KMS-11 (cell line): ENCODE measurements at regions not wholly inside any gene's neighbourhood (a gene's known extent, or its start where the extent isn't known, plus 50 kb on each side); places are given as distances from the start of the nearest gene placed in this dataset.

Experiments
- H2AFZ ChIP-seq: fragments of 200-600 bp; sonication (generic); 2 replicates; pipeline ENCODE4 v1.6.1; 2016; ENCODE audit warnings: antibody characterized with exemption, mixed run types, low read depth
- H3K27ac ChIP-seq: fragments of 200-600 bp; sonication (generic); 2 replicates; pipeline ENCODE4 v1.6.1; 2016; ENCODE audit warnings: mild to moderate bottlenecking, mixed run types
- H3K27me3 ChIP-seq: fragments of 200-600 bp; sonication (generic); 2 replicates; pipeline ENCODE4 v1.6.1; 2017; ENCODE audit warnings: mild to moderate bottlenecking, low read depth, mixed run types, moderate library complexity; ENCODE audit not compliant: insufficient read depth
- H3K36me3 ChIP-seq: fragments of 200-600 bp; sonication (generic); 2 replicates; pipeline ENCODE4 v1.6.1; 2017; ENCODE audit warnings: mild to moderate bottlenecking, mixed run types; ENCODE audit not compliant: insufficient read depth
- H3K4me1 ChIP-seq: fragments of 200-600 bp; sonication (generic); 2 replicates; pipeline ENCODE4 v1.6.1; 2016; ENCODE audit warnings: mild to moderate bottlenecking, low read depth, mixed run types; ENCODE audit not compliant: poor library complexity, severe bottlenecking
- H3K4me2 ChIP-seq: fragments of 200-600 bp; sonication (generic); 2 replicates; pipeline ENCODE4 v1.7.0; 2016; ENCODE audit warnings: mild to moderate bottlenecking, mixed run types
- H3K4me3 ChIP-seq: fragments of 200-600 bp; sonication (generic); IDR thresholded peaks from 2 replicates; pipeline ENCODE4 v1.6.1; 2017; ENCODE audit warnings: low read depth, low read length, mixed read lengths; ENCODE audit not compliant: insufficient read depth
- H3K79me2 ChIP-seq: fragments of 200-600 bp; sonication (generic); 2 replicates; pipeline ENCODE4 v1.6.1; 2016; ENCODE audit warnings: low read depth, mixed run types; ENCODE audit not compliant: insufficient read depth
- H3K9ac ChIP-seq: fragments of 200-600 bp; sonication (generic); 2 replicates; pipeline ENCODE4 v1.6.1; 2016; ENCODE audit warnings: mild to moderate bottlenecking, mixed run types
- H4K20me1 ChIP-seq: fragments of 200-600 bp; sonication (generic); 2 replicates; pipeline ENCODE4 v1.6.1; 2016; ENCODE audit warnings: mild to moderate bottlenecking, mixed run types; ENCODE audit not compliant: insufficient read depth
- CTCF ChIP-seq: fragments of 200-600 bp; sonication (generic); conservative IDR thresholded peaks from 2 replicates; pipeline ENCODE4 v1.6.1; 2017; ENCODE audit warnings: low read depth, mild to moderate bottlenecking, antibody characterized with exemption, low read length, moderate library complexity, mixed read lengths

GRCh38 chr12:43177276-43177675 is 374.7 kb downstream of the ADAMTS20 start:
- H4K20me1 ChIP-seq: no peaks in the 10 kb centered on the region
- H3K79me2 ChIP-seq: no peaks in the 10 kb centered on the region
- H3K27ac ChIP-seq: no peak overlapping the region
- H3K4me3 ChIP-seq: no peak overlapping the region
- H3K9ac ChIP-seq: no peak overlapping the region
- H3K27me3 ChIP-seq: no peaks in the 10 kb centered on the region
- TF ChIP-seq CTCF: no peak
- H3K4me1 ChIP-seq: no peaks in the 10 kb centered on the region
- no peaks in the 10 kb centered on the region for H3K36me3 ChIP-seq
- no peak overlapping the region for H3K4me2 ChIP-seq
- no peak overlapping the region for H2AFZ ChIP-seq

- H2AFZ ChIP-seq: no peak overlapping the region
- H4K20me1 ChIP-seq: no peaks in the 10 kb centered on the region
- no peaks in the 10 kb centered on the region for H3K27me3 ChIP-seq
- H3K36me3 ChIP-seq: no peaks in the 10 kb centered on the region
- H3K4me2 ChIP-seq: no peak overlapping the region
- no peaks in the 10 kb centered on the region for H3K79me2 ChIP-seq
- H3K9ac ChIP-seq: no peak overlapping the region
- TF ChIP-seq CTCF: no peak
- H3K27ac ChIP-seq: no peak overlapping the region
- no peak overlapping the region for H3K4me3 ChIP-seq
- no peaks in the 10 kb centered on the region for H3K4me1 ChIP-seq
These were observed 382.8 kb downstream of the ADAMTS20 start for GRCh38 chr12:43169115-43169681.

- Histone ChIP-seq H3K4me2 (no peak overlapping the region), H2AFZ (no peak overlapping the region), H3K27me3 (no peaks in the 10 kb centered on the region), H3K79me2 (no peaks in the 10 kb centered on the region), H3K4me1 (no peaks in the 10 kb centered on the region), H3K36me3 (no peaks in the 10 kb centered on the region), H3K27ac (no peak overlapping the region), H3K4me3 (no peak overlapping the region), H3K9ac (no peak overlapping the region), H4K20me1 (no peaks in the 10 kb centered on the region)
- TF ChIP-seq CTCF: no peak
These were observed 384.3 kb downstream of the ADAMTS20 start for GRCh38 chr12:43167691-43168090.

GRCh38 chr12:43165351-43165750 is 386.7 kb downstream of the ADAMTS20 start:
- H3K4me2 ChIP-seq: no peak overlapping the region
- no peak overlapping the region for H3K27ac ChIP-seq
- no peaks in the 10 kb centered on the region for H3K79me2 ChIP-seq
- no peaks in the 10 kb centered on the region for H3K36me3 ChIP-seq
- H3K4me1 ChIP-seq: no peaks in the 10 kb centered on the region
- no peaks in the 10 kb centered on the region for H4K20me1 ChIP-seq
- no peak for TF ChIP-seq CTCF
- no peak overlapping the region for H2AFZ ChIP-seq
- H3K9ac ChIP-seq: no peak overlapping the region
- no peak overlapping the region for H3K4me3 ChIP-seq
- H3K27me3 ChIP-seq: no peaks in the 10 kb centered on the region
